K562 (cell line): ENCODE measurements at regions not wholly inside any gene's neighbourhood (a gene's known extent, or its start where the extent isn't known, plus 50 kb on each side); places are given as distances from the start of the nearest gene placed in this dataset.

Experiments
- ATAC-seq: fragments of 200-7000 bp; cut with Tn5 transposase; 3 replicates; pipeline ENCODE4 v1.9.1; 2020; ENCODE audit warnings: moderate library complexity
- BruUV-seq: library from RNA; stranded (reverse); fragments of 400-500 nt; replicated peaks from 2 replicates; lab custom pipeline; 2021; lab: Mats Ljungman, UMichigan
- CTCF ChIA-PET: fragments of 300-600 bp; formaldehyde crosslinking; extraction: SDS; loops from one replicate; lab custom pipeline; 2021; ENCODE audit warnings: low intra/inter-chr PET ratio; lab: Yijun Ruan, JAX
- POLR2A ChIA-PET: fragments of 300-600, 350-650 bp; sonication (Branson Sonifier 250); formaldehyde crosslinking; extraction: SDS; loops from one replicate; lab custom pipeline; 2021; ENCODE audit warnings: antibody characterized with exemption, inconsistent platforms; lab: Yijun Ruan, JAX
- DNase-seq, 4 experiments: peaks; one replicate each; pipeline versions ENCODE4 v3.0.0 to v3.0.0-alpha.2; 2011 to 2018; ENCODE audit warnings: low spot score in 3 of 4, mixed read lengths in 3 of 4; ENCODE audit errors: extremely low read depth in 1 of 4
- FAIRE-seq: peaks from 2 replicates; lab custom pipeline; 2011; peaks lifted over from hg19 to GRCh38; lab: Jason Lieb, UNC
- H2AFZ ChIP-seq: 2 replicates; pipeline ENCODE4 v1.6.0; 2011; ENCODE audit warnings: low read depth, low read length, control low read depth, inconsistent platforms
- H3K27ac ChIP-seq: fragments of 200-600 bp; 3 replicates; pipeline ENCODE4 v1.8.0; 2011; ENCODE audit warnings: low read depth, mild to moderate bottlenecking, control low read depth, inconsistent platforms, low read length, moderate library complexity, mixed read lengths; ENCODE audit errors: extremely low read depth
- H3K27me3 ChIP-seq, 2 experiments: fragments of 300-600 bp in 1 of 2; 2 replicates in 1 of 2; 3 replicates in 1 of 2; pipeline versions ENCODE4 v1.6.0 to v1.8.0; 2011; ENCODE audit warnings: inconsistent platforms in 2 of 2, low read length in 2 of 2, mild to moderate bottlenecking in 1 of 2, mixed read lengths in 1 of 2, moderate library complexity in 1 of 2; ENCODE audit not compliant: control insufficient read depth in 2 of 2, insufficient read depth in 2 of 2
- H3K36me3 ChIP-seq: fragments of 300-600 bp; 3 replicates; pipeline ENCODE4 v1.8.0; 2011; ENCODE audit warnings: mild to moderate bottlenecking, low read length, inconsistent platforms; ENCODE audit not compliant: control insufficient read depth, insufficient read depth
- H3K4me1 ChIP-seq, 2 experiments: fragments of 200-600 bp in 1 of 2; replicated peaks in 1 of 2; 2 replicates in 1 of 2; 3 replicates in 1 of 2; pipeline versions ENCODE4 v1.5.1 to v1.8.0; 2011; ENCODE audit warnings: inconsistent platforms in 2 of 2, low read length in 2 of 2, mild to moderate bottlenecking in 1 of 2, mixed read lengths in 1 of 2, moderate library complexity in 1 of 2; ENCODE audit not compliant: control insufficient read depth in 2 of 2, insufficient read depth in 2 of 2
- H3K4me2 ChIP-seq: 2 replicates; pipeline ENCODE4 v1.6.1; 2011; ENCODE audit warnings: low read length, control low read depth, inconsistent platforms, mixed read lengths; ENCODE audit not compliant: insufficient read depth
- H3K4me3 ChIP-seq: fragments of 200-600 bp; sonication (generic), shearing (Covaris generic); 2 replicates; pipeline ENCODE4 v1.5.1; 2016; ENCODE audit warnings: control low read depth, inconsistent platforms
- H3K79me2 ChIP-seq: fragments of 200-600 bp; 3 replicates; pipeline ENCODE4 v1.8.0; 2011; ENCODE audit warnings: low read length, inconsistent platforms; ENCODE audit not compliant: control insufficient read depth, insufficient read depth
- H3K9ac ChIP-seq, 2 experiments: 2 replicates each; pipeline versions ENCODE4 v1.6.0 to v1.6.1; 2011; ENCODE audit warnings: low read depth in 2 of 2, low read length in 2 of 2, control low read depth in 1 of 2, inconsistent platforms in 1 of 2, mild to moderate bottlenecking in 1 of 2, mixed read lengths in 1 of 2; ENCODE audit not compliant: insufficient read depth in 1 of 2
- H3K9me1 ChIP-seq: one replicate; pipeline ENCODE4 v1.6.0; 2011; ENCODE audit warnings: inconsistent platforms, mild to moderate bottlenecking, low read length, moderate library complexity; ENCODE audit not compliant: control insufficient read depth, insufficient read depth
- H3K9me3 ChIP-seq: replicated peaks from 2 replicates; pipeline ENCODE4 v1.5.1; 2011; ENCODE audit warnings: low read depth, low read length, inconsistent platforms; ENCODE audit not compliant: control insufficient read depth, insufficient read depth
- H4K20me1 ChIP-seq: replicated peaks from 2 replicates; pipeline ENCODE4 v1.6.1; 2011; ENCODE audit warnings: low read length, inconsistent platforms, mixed read lengths; ENCODE audit not compliant: control insufficient read depth, insufficient read depth
- DPF2 ChIP-seq: fragments of 450-650 bp; IDR thresholded peaks from 2 replicates; pipeline ENCODE4 v1.6.1; 2016
- HDAC8 ChIP-seq: fragments of 450-650 bp; IDR thresholded peaks from 2 replicates; pipeline ENCODE4 v1.6.1; 2016; ENCODE audit warnings: mild to moderate bottlenecking, missing genetic modification characterization, moderate library complexity, missing compliant biosample characterization
- MCM7 ChIP-seq, 2 experiments: fragments of 450-650 bp; IDR thresholded peaks; 2 replicates each; pipeline ENCODE4 v1.6.1; 2016 to 2018
- MGA ChIP-seq: fragments of 450-650 bp; IDR thresholded peaks from 2 replicates; pipeline ENCODE4 v1.6.1; 2016; ENCODE audit warnings: mild to moderate bottlenecking, moderate library complexity
- MTA1 ChIP-seq: fragments of 450-650 bp; IDR thresholded peaks from 2 replicates; pipeline ENCODE4 v1.6.1; 2017; ENCODE audit warnings: borderline replicate concordance
- NBN ChIP-seq: fragments of 450-650 bp; IDR thresholded peaks from 2 replicates; pipeline ENCODE4 v1.6.1; 2016; ENCODE audit warnings: low read depth, mild to moderate bottlenecking
- RFX7 ChIP-seq: fragments of 250-450 bp; sonication (Bioruptor Pico); IDR thresholded peaks from 2 replicates; pipeline ENCODE4 v1.5.1; 2021; ENCODE audit warnings: mild to moderate bottlenecking
- SREBF2 ChIP-seq: sonication (generic); formaldehyde crosslinking; IDR thresholded peaks from 2 replicates; pipeline ENCODE4 v1.4.0; 2020; ENCODE audit warnings: mild to moderate bottlenecking, missing genetic modification reagents
- ZNF24 ChIP-seq: fragments of 450-650 bp; IDR thresholded peaks from 2 replicates; pipeline ENCODE4 v1.6.1; 2016
- WGBS: fragments of 100-300 bp; shearing (Covaris generic); methylation state at CpG from one replicate; pipeline ENCODE4 v1.1.6; 2016; ENCODE audit warnings: low coverage, mixed read lengths; ENCODE audit not compliant: insufficient coverage; ENCODE audit errors: missing lambda C conversion rate; 5-methylcytosine and 5-hydroxymethylcytosine counted together
- in situ Hi-C: fragments of 300-500 bp; cut with MboI; formaldehyde crosslinking; loops from 4 replicates; pipeline ENCODE4 v1.15.0; 2018; ENCODE audit warnings: inconsistent platforms, mixed read lengths
- intact Hi-C: fragments of 100-400 bp; cut with micrococcal nuclease; formaldehyde crosslinking; loops from 2 replicates; pipeline ENCODE4 v1.14.2; 2022
- TF ChIP-seq, protein P1 (sequence below): fragments of 250-450 bp; sonication (Bioruptor Pico); IDR thresholded peaks from 2 replicates; pipeline ENCODE4 v1.8.0; 2021; ENCODE audit warnings: moderate library complexity, mild to moderate bottlenecking, inconsistent platforms

GRCh38 chr21:25139414-25139813 lies 467.9 kb downstream of the MRPL39 start:
- FAIRE-seq (no peak), DNase-seq (no peak), ATAC-seq (no peak)
- intact Hi-C loops, result no loop called here
- Histone ChIP-seq H3K9me1 (no peaks in the 10 kb centered on the region), H3K27ac (no peak overlapping the region), H3K4me2 (no peak overlapping the region), H3K27me3 (no peaks in the 10 kb centered on the region), H3K4me1 (no peaks in the 10 kb centered on the region), H3K4me3 (no peak overlapping the region), H2AFZ (no peak overlapping the region), H3K9me3 (no peaks in the 10 kb centered on the region), H3K79me2 (no peaks in the 10 kb centered on the region), H3K9ac (no peak overlapping the region), H4K20me1 (no peaks in the 10 kb centered on the region), H3K36me3 (no peaks in the 10 kb centered on the region)
- no TSS peak for BruUV-seq
- WGBS, result 0% methylated on average over 1 of the region's 1 CpG
- ChIA-PET CTCF (no interaction called here), POLR2A (no interaction called here)
- in situ Hi-C loops, result no loop called here
- TF ChIP-seq HDAC8 (tag) (no peak), ZNF24 (no peak), MGA (no peak), DPF2 (no peak), MTA1 (no peak), MCM7 (IDR thresholded peaks at IDR 0.05) (no peak), RFX7 (CRISPR knock-in tag) (no peak), SREBF2 (CRISPR knock-in tag) (no peak), NBN (no peak)
- TF ChIP-seq, protein P1, sequence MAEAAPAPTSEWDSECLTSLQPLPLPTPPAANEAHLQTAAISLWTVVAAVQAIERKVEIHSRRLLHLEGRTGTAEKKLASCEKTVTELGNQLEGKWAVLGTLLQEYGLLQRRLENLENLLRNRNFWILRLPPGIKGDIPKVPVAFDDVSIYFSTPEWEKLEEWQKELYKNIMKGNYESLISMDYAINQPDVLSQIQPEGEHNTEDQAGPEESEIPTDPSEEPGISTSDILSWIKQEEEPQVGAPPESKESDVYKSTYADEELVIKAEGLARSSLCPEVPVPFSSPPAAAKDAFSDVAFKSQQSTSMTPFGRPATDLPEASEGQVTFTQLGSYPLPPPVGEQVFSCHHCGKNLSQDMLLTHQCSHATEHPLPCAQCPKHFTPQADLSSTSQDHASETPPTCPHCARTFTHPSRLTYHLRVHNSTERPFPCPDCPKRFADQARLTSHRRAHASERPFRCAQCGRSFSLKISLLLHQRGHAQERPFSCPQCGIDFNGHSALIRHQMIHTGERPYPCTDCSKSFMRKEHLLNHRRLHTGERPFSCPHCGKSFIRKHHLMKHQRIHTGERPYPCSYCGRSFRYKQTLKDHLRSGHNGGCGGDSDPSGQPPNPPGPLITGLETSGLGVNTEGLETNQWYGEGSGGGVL (CRISPR knock-in tag), result no peak
